Stimulated activated CD4-positive, alpha-beta T cell treated with anti-CD3 and anti-CD28 coated beads, Interleukin-15, amount 100 ng/mL, for 48 hours (primary cell): ENCODE measurements at regions not wholly inside any gene's neighbourhood (a gene's known extent, or its start where the extent isn't known, plus 50 kb on each side); places are given as distances from the start of the nearest gene placed in this dataset.
"Not testable (repeated sequence)": the region's sequence is repeated elsewhere in the genome, so short reads cannot be mapped to it uniquely, and the experiment has no call there.

Experiments
- DNase-seq, 2 donors: peaks; one replicate each; pipeline ENCODE4 v3.0.0-alpha.2; 2020; ENCODE audit warnings: low read depth in 2 of 2

- no peak for DNase-seq
Measured at GRCh38 chr15:31219221-31219620, 107.4 kb upstream of the KLF13 start.

GRCh38 chr15:31221936-31222515, 104.6 kb upstream of the KLF13 start:
- DNase-seq = no peak

GRCh38 chr15:31222773-31223341, 103.8 kb upstream of the KLF13 start:
- DNase-seq = no peak

GRCh38 chr15:31223478-31224350, 102.9 kb upstream of the KLF13 start:
- no peak for DNase-seq

GRCh38 chr15:31224661-31225060, 102.0 kb upstream of the KLF13 start:
- DNase-seq = not testable (repeated sequence)

GRCh38 chr15:31225356-31225955, 101.2 kb upstream of the KLF13 start:
- no peak for DNase-seq

- DNase-seq = no peak
Measured at GRCh38 chr15:31226021-31226420, 100.6 kb upstream of the KLF13 start.

- no peak for DNase-seq
Measured at GRCh38 chr15:31227235-31227634, 99.4 kb upstream of the KLF13 start.

GRCh38 chr15:31228011-31228484, 98.6 kb upstream of the KLF13 start:
- no peak for DNase-seq

GRCh38 chr15:31228980-31229826, 97.4 kb upstream of the KLF13 start:
- DNase-seq = no peak

GRCh38 chr15:31230630-31231485, 95.8 kb upstream of the KLF13 start:
- DNase-seq = no peak

- DNase-seq = no peak
Measured at GRCh38 chr15:31234815-31235214, 91.8 kb upstream of the KLF13 start.

GRCh38 chr15:31235311-31236183, 91.1 kb upstream of the KLF13 start:
- no peak for DNase-seq

- no peak for DNase-seq
Measured at GRCh38 chr15:31236184-31237042, 90.2 kb upstream of the KLF13 start.

GRCh38 chr15:31237043-31237324, 89.7 kb upstream of the KLF13 start:
- DNase-seq = no peak

- no peak for DNase-seq
Measured at GRCh38 chr15:31238906-31239305, 87.7 kb upstream of the KLF13 start.

- DNase-seq = no peak
Measured at GRCh38 chr15:31239409-31239808, 87.2 kb upstream of the KLF13 start.

GRCh38 chr15:31241888-31242522, 84.6 kb upstream of the KLF13 start:
- no peak for DNase-seq
